HEK293 (cell line): ENCODE measurements at regions not wholly inside any gene's neighbourhood (a gene's known extent, or its start where the extent isn't known, plus 50 kb on each side); places are given as distances from the start of the nearest gene placed in this dataset.

Source experiments
- CTCF ChIP-seq: fragments of 450-650 bp; formaldehyde crosslinking; IDR thresholded peaks from 2 replicates; pipeline ENCODE4 v1.5.1; 2016; ENCODE audit warnings: missing biosample characterization, missing genetic modification characterization
- HOXD13 ChIP-seq: sonication (generic); formaldehyde crosslinking; IDR thresholded peaks from 2 replicates; pipeline ENCODE4 v1.8.0; 2022; ENCODE audit warnings: missing genetic modification reagents, borderline replicate concordance
- ZBTB8A ChIP-seq: fragments of 450-650 bp; formaldehyde crosslinking; IDR thresholded peaks from 2 replicates; pipeline ENCODE4 v1.5.1; 2016; ENCODE audit warnings: missing biosample characterization, missing genetic modification characterization
- ZFP41 ChIP-seq: fragments of 450-650 bp; formaldehyde crosslinking; IDR thresholded peaks from 2 replicates; pipeline ENCODE4 v1.5.1; 2016; ENCODE audit warnings: missing biosample characterization, missing genetic modification characterization, borderline replicate concordance
- ZNF138 ChIP-seq: fragments of 450-650 bp; formaldehyde crosslinking; IDR thresholded peaks from 2 replicates; pipeline ENCODE4 v1.5.1; 2016; ENCODE audit warnings: missing biosample characterization, missing genetic modification characterization, borderline replicate concordance
- ZNF140 ChIP-seq: fragments of 450-650 bp; formaldehyde crosslinking; IDR thresholded peaks from 2 replicates; pipeline ENCODE4 v1.5.1; 2016; ENCODE audit warnings: missing biosample characterization, missing genetic modification characterization
- ZNF335 ChIP-seq: fragments of 450-650 bp; formaldehyde crosslinking; conservative IDR thresholded peaks from 2 replicates; pipeline ENCODE4 v1.5.1; 2016; ENCODE audit warnings: missing biosample characterization, missing genetic modification characterization
- ZNF473 ChIP-seq: fragments of 450-650 bp; formaldehyde crosslinking; IDR thresholded peaks from 2 replicates; pipeline ENCODE4 v1.5.1; 2017; ENCODE audit warnings: missing biosample characterization, missing genetic modification characterization
- ZNF488 ChIP-seq: fragments of 450-650 bp; formaldehyde crosslinking; IDR thresholded peaks from 2 replicates; pipeline ENCODE4 v1.5.1; 2016; ENCODE audit warnings: missing biosample characterization, missing genetic modification characterization
- ZNF677 ChIP-seq: fragments of 450-650 bp; IDR thresholded peaks from 2 replicates; pipeline ENCODE4 v1.5.0; 2018; ENCODE audit warnings: missing biosample characterization, mild to moderate bottlenecking, missing genetic modification characterization, moderate library complexity
- ZSCAN30 ChIP-seq: fragments of 450-650 bp; IDR thresholded peaks from 2 replicates; pipeline ENCODE4 v1.5.1; 2018; ENCODE audit warnings: missing biosample characterization, mild to moderate bottlenecking, missing genetic modification characterization, moderate library complexity

- TF ChIP-seq ZBTB8A (tag by site-specific recombination), result no peak
- no peak for TF ChIP-seq ZNF473 (tag by site-specific recombination)
- TF ChIP-seq ZNF140, result no peak
- TF ChIP-seq ZSCAN30 (tag by site-specific recombination), result no peak
- no peak for TF ChIP-seq CTCF (tag by site-specific recombination)
- no peak for TF ChIP-seq ZNF138 (tag by site-specific recombination)
- no peak for TF ChIP-seq ZFP41 (tag by site-specific recombination)
- no peak for TF ChIP-seq ZNF677
- TF ChIP-seq HOXD13 (CRISPR knock-in tag), result no peak
- no peak for TF ChIP-seq ZNF488 (tag by site-specific recombination)
- no peak for TF ChIP-seq ZNF335
Measured at GRCh38 chr6:18883268-18883667, 496.1 kb downstream of the RNF144B start.
